SH-SY5Y (cell line): ENCODE measurements at regions not wholly inside any gene's neighbourhood (a gene's known extent, or its start where the extent isn't known, plus 50 kb on each side); places are given as distances from the start of the nearest gene placed in this dataset.

Source experiments
- GATA2 ChIP-seq: IDR thresholded peaks from 2 replicates; pipeline ENCODE4 v1.6.1; 2011; ENCODE audit warnings: mild to moderate bottlenecking, low read depth, low read length
- GATA3 ChIP-seq: IDR thresholded peaks from 2 replicates; pipeline ENCODE4 v1.6.1; 2011; ENCODE audit warnings: low read depth, mild to moderate bottlenecking, low read length, moderate library complexity

DNA sequence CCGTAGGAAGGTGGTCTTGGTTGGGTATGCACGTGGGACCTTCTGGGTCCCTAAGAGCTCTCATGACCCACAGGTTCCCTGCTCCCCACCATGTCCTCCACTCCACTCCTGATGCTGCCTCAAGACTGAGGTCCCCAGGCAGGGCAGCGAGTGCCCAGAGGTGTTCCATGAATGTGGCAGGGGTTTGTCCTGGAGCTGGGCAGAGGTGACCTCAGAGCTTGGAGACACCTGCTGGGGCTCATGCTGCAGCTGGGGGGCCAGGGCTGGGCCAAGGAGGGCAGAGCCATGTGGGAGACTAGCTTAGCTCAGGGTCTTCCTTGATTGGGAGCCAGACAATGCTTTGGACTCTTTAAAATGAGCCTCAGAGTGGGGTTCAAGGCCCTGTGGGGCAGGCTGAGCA is 74.0 kb upstream of the PITX1 start:
- no peak for TF ChIP-seq GATA2
- no peak for TF ChIP-seq GATA3
